HG03457 (cell line): ENCODE measurements at regions not wholly inside any gene's neighbourhood (a gene's known extent, or its start where the extent isn't known, plus 50 kb on each side); places are given as distances from the start of the nearest gene placed in this dataset.

Experiments used
- ATAC-seq: cut with Tn5 transposase; IDR thresholded peaks from one replicate; pipeline ENCODE4 v1.9.1; 2021; ENCODE audit warnings: moderate number of reproducible peaks; ENCODE audit not compliant: unreplicated experiment

DNA sequence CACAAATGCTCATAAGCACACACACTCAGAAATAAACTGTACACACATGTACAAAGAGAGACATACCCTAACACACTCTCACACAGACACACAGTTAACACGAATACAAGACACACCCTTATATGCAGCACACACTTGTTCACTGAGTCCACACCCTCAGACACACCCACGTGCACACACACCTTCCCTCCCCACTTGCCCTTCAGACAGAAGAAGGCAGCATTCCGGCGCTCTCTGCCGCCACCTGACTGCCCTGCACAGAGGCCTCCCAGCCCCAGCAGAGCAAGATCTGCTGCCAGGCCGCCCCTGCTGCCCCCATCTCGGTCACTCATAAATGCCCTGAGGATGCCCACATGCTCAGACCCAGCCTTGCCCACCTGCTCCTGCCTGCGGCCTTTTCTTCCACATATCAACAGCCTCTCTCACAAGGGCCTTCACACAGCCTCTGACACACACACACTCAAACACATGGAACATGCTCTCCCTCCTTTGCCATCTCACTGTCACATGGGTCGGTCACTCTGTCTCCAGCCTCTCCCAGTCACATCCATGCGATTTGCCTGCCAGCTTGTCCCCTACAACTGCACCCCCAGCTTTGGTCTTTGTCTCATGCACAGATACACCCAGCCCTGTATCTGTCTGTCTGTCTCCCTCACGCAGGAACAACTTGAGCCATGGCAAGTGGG, 71.1 kb downstream of the EPHB3 start:
- no peak for ATAC-seq
